DOHH2 (cell line): ENCODE measurements at regions not wholly inside any gene's neighbourhood (a gene's known extent, or its start where the extent isn't known, plus 50 kb on each side); places are given as distances from the start of the nearest gene placed in this dataset.

Experiments
- CTCF ChIP-seq: fragments of 200-600 bp; sonication (generic); IDR thresholded peaks from one replicate; pipeline ENCODE4 v1.5.1; 2014; ENCODE audit warnings: antibody characterized with exemption, mild to moderate bottlenecking, low read depth, low read length; ENCODE audit not compliant: poor library complexity, severe bottlenecking
- EZH2phosphoT487 ChIP-seq: fragments of 200-600 bp; sonication (generic); IDR thresholded peaks from 2 replicates; pipeline ENCODE4 v1.6.1; 2017; ENCODE audit warnings: borderline replicate concordance, mild to moderate bottlenecking, antibody characterized with exemption, low read length, moderate library complexity, mixed read lengths

DNA sequence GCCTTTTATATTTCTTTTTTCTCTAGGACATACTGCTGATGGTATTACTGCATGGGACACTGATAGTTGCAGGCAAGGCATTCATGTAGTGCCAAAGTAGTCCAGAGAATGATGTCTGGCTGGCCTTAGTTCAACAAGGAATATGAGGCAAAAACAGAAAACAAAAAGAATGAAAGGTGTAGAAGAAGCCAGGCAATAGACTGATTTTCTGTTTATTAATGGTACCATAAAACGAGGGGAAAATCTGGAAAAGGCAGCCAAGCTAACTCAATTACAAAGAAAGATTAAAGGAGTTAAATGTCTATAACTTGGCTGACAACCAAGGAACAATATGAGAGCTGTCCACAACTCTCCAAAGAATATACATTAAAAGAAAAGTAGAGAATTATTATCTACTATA, 284.9 kb downstream of the ZEB2 start:
- TF ChIP-seq CTCF (no peak), EZH2phosphoT487 (no peak)
